ENCODE measurements at regions not wholly inside any gene's neighbourhood (a gene's known extent, or its start where the extent isn't known, plus 50 kb on each side); places are given as distances from the start of the nearest gene placed in this dataset.

- TF ChIP-seq CTCF (IDR thresholded peaks at IDR 0.05; ENCODE audit: low read depth, low read length): no peak
- no peak for TF ChIP-seq MAX (IDR thresholded peaks at IDR 0.05; ENCODE audit: low read depth, low read length)
- no peak for TF ChIP-seq POLR2A (IDR thresholded peaks at IDR 0.05; ENCODE audit: extremely low read depth, insufficient read length)
Measured at GRCh38 chr3:31294430-31295149, 238.1 kb upstream of the STT3B start.
